ENCODE measurements at regions not wholly inside any gene's neighbourhood (a gene's known extent, or its start where the extent isn't known, plus 50 kb on each side); places are given as distances from the start of the nearest gene placed in this dataset.

DNA sequence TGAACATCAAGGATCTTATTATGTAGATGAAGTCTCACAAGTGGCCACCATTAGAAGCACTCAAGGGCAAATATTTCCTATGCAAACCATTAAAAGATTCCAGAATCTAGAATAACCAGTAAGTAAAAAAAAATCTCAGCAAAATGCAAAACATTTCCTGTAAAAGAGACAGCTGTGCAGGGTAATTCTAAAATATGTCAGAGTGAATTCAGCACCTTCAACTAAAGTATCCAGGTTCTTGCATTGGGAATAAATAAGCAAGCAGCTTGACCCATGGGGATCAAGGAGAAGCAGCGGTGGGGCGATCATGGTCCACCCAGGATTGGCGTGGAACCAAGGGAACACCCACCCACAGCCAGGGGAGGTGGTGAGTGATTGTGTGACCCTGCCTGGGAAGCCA is 2188.9 kb downstream of the PCDH7 start:
- H3K23ac ChIP-seq (ENCODE audit: insufficient read length, low read depth, low read length): no peak overlapping the region
- no peak overlapping the region for H2AK5ac ChIP-seq (ENCODE audit: insufficient read length, low read length)
- no peak overlapping the region for H2AFZ ChIP-seq (ENCODE audit: low read length)
- no peak for DNase-seq
- no peak overlapping the region for H3K56ac ChIP-seq (ENCODE audit: insufficient read length, low read depth, low read length)
- WGBS (ENCODE audit: extremely low coverage, insufficient read length, low lambda C conversion rate): no CpG with 5 or more reads among the region's 3 CpGs
- Mint-ChIP-seq H3K27me3 (ENCODE audit: low read depth) (no peaks in the 10 kb centered on the region), H3K27ac (no peak overlapping the region), H3K9me3 (peaks cover 21 to 22% of the 10 kb centered on the region in 2 experiments), H3K4me1 (peaks cover 0 to 2% of the 10 kb centered on the region in 2 experiments; a peak in 1 of 4 replicates), H3K36me3 (ENCODE audit: insufficient read depth in 1 of 3, low read depth in 3 of 3) (peaks cover 2 to 20% (median 8%) of the 10 kb centered on the region in 3 experiments; a peak in 6 of 7 replicates), H3K4me3 (no peak overlapping the region)
- H3K4ac ChIP-seq (ENCODE audit: low read depth, low read length): no peak overlapping the region
- no peak overlapping the region for H2BK20ac ChIP-seq (ENCODE audit: low read depth, low read length, poor library complexity, severe bottlenecking)
- no peak overlapping the region for H2BK12ac ChIP-seq (ENCODE audit: insufficient read length, low read depth, low read length)
- H3K79me2 ChIP-seq (ENCODE audit: insufficient read depth, low read length): no peaks in the 10 kb centered on the region
- no peak overlapping the region for H2BK120ac ChIP-seq (ENCODE audit: low read depth, low read length, poor library complexity, severe bottlenecking)
- no peaks in the 10 kb centered on the region for H4K20me1 ChIP-seq (ENCODE audit: control insufficient read depth, insufficient read depth, insufficient read length)
- H3K79me1 ChIP-seq (ENCODE audit: insufficient read depth, low read depth, low read length, poor library complexity, severe bottlenecking): no peaks in the 10 kb centered on the region
- H2BK15ac ChIP-seq (ENCODE audit: low read depth, low read length): no peak overlapping the region
- TF ChIP-seq, protein P1, sequence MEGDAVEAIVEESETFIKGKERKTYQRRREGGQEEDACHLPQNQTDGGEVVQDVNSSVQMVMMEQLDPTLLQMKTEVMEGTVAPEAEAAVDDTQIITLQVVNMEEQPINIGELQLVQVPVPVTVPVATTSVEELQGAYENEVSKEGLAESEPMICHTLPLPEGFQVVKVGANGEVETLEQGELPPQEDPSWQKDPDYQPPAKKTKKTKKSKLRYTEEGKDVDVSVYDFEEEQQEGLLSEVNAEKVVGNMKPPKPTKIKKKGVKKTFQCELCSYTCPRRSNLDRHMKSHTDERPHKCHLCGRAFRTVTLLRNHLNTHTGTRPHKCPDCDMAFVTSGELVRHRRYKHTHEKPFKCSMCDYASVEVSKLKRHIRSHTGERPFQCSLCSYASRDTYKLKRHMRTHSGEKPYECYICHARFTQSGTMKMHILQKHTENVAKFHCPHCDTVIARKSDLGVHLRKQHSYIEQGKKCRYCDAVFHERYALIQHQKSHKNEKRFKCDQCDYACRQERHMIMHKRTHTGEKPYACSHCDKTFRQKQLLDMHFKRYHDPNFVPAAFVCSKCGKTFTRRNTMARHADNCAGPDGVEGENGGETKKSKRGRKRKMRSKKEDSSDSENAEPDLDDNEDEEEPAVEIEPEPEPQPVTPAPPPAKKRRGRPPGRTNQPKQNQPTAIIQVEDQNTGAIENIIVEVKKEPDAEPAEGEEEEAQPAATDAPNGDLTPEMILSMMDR (conservative IDR thresholded peaks at IDR 0.05): no peak
- H2BK5ac ChIP-seq (ENCODE audit: insufficient read length, low read length): no peak overlapping the region
- no peak overlapping the region for H3T11ph ChIP-seq (ENCODE audit: low read length)
- H3K23me2 ChIP-seq (ENCODE audit: insufficient read length, low read depth, low read length, poor library complexity, severe bottlenecking): no peaks in the 10 kb centered on the region
- no peak overlapping the region for H4K91ac ChIP-seq (ENCODE audit: insufficient read length, low read depth, low read length)
- H4K8ac ChIP-seq (replicated peaks; ENCODE audit: insufficient read length, low read depth, low read length): no peak overlapping the region
- H3K27me3 ChIP-seq (ENCODE audit: insufficient read depth, low read length): no peaks in the 10 kb centered on the region
- no peak overlapping the region for H3K18ac ChIP-seq (ENCODE audit: insufficient read length, low read depth, low read length)
- H3K27ac ChIP-seq (ENCODE audit: insufficient read length, low read depth, low read length): no peak overlapping the region
- no peak overlapping the region for H3K9ac ChIP-seq (ENCODE audit: extremely low read depth, insufficient read length, low read length)
- no peaks in the 10 kb centered on the region for H3K4me1 ChIP-seq (ENCODE audit: insufficient read depth, low read length)
- no peak overlapping the region for H3K4me2 ChIP-seq (ENCODE audit: insufficient read depth, insufficient read length, low read length)
- H3K9me3 ChIP-seq (ENCODE audit: control insufficient read depth, low read depth, low read length): no peaks in the 10 kb centered on the region
- H3K14ac ChIP-seq (ENCODE audit: insufficient read depth, low read length): no peak overlapping the region
- H4K5ac ChIP-seq (ENCODE audit: insufficient read length, low read depth, low read length): no peak overlapping the region

All from H9 (cell line).